GM12874 (cell line): ENCODE measurements at regions not wholly inside any gene's neighbourhood (a gene's known extent, or its start where the extent isn't known, plus 50 kb on each side); places are given as distances from the start of the nearest gene placed in this dataset.

ENCODE experiments used
- CTCF ChIP-seq: IDR thresholded peaks from 2 replicates; pipeline ENCODE4 v1.5.1; 2011; ENCODE audit warnings: low read depth, mild to moderate bottlenecking, control low read depth, low read length, moderate library complexity; ENCODE audit not compliant: insufficient read depth

GRCh38 chr14:83463500-83464098 is 1929.9 kb upstream of the SEL1L start:
- peak; percentile 63 for TF ChIP-seq CTCF

GRCh38 chr14:83467811-83468210 is 1934.2 kb upstream of the SEL1L start:
- TF ChIP-seq CTCF = no peak

- no peak for TF ChIP-seq CTCF
Observed at GRCh38 chr14:83470466-83470865, 1936.8 kb upstream of the SEL1L start.

- no peak for TF ChIP-seq CTCF
Observed at GRCh38 chr14:83470959-83471695, 1937.5 kb upstream of the SEL1L start.

GRCh38 chr14:83473416-83474235 is 1940.0 kb upstream of the SEL1L start:
- no peak for TF ChIP-seq CTCF

GRCh38 chr14:83478741-83479140 is 1945.1 kb upstream of the SEL1L start:
- TF ChIP-seq CTCF = no peak

- TF ChIP-seq CTCF = no peak
Observed at GRCh38 chr14:83483063-83483462, 1949.4 kb upstream of the SEL1L start.
